ENCODE measurements at regions not wholly inside any gene's neighbourhood (a gene's known extent, or its start where the extent isn't known, plus 50 kb on each side); places are given as distances from the start of the nearest gene placed in this dataset.

- TF ChIP-seq CTCF (IDR thresholded peaks at IDR 0.05) (no peak), POLR2A (IDR thresholded peaks at IDR 0.05) (no peak)
Measured at GRCh38 chr3:22419261-22419660, 668.3 kb upstream of the ZNF385D start.
